ENCODE measurements at regions not wholly inside any gene's neighbourhood (a gene's known extent, or its start where the extent isn't known, plus 50 kb on each side); places are given as distances from the start of the nearest gene placed in this dataset.

GRCh38 chrX:131942034-131942433 lies 81.1 kb upstream of the STK26 start:
- TF ChIP-seq CTCF (conservative IDR thresholded peaks at IDR 0.05; ENCODE audit: low read depth, low read length) (no peak), EZH2phosphoT487 (IDR thresholded peaks at IDR 0.05; ENCODE audit: borderline replicate concordance, low read length) (no peak)
